GM23338 (cell line): ENCODE measurements at regions not wholly inside any gene's neighbourhood (a gene's known extent, or its start where the extent isn't known, plus 50 kb on each side); places are given as distances from the start of the nearest gene placed in this dataset.

Source experiments
- POLR2AphosphoS5 ChIP-seq: IDR thresholded peaks from 2 replicates; pipeline ENCODE4 v1.6.1; 2016; ENCODE audit warnings: antibody characterized with exemption, low read depth
- REST ChIP-seq: IDR thresholded peaks from one replicate; pipeline ENCODE4 v1.6.1; 2018; ENCODE audit warnings: antibody characterized with exemption; ENCODE audit not compliant: unreplicated experiment
- STAT1 ChIP-seq: IDR thresholded peaks from one replicate; pipeline ENCODE4 v1.6.1; 2016; ENCODE audit warnings: antibody characterized with exemption; ENCODE audit not compliant: unreplicated experiment
- ZNF462 ChIP-seq: fragments of 250-450 bp; sonication (Bioruptor Pico); IDR thresholded peaks from 2 replicates; pipeline ENCODE4 v1.5.0; 2020; ENCODE audit warnings: mild to moderate bottlenecking, moderate library complexity

- TF ChIP-seq ZNF462 (CRISPR knock-in tag) (no peak), STAT1 (no peak), REST (no peak), POLR2AphosphoS5 (no peak)
Observed at GRCh38 chr4:151950993-151951670, 190.3 kb upstream of the GATB start (continued).
